ENCODE measurements at regions not wholly inside any gene's neighbourhood (a gene's known extent, or its start where the extent isn't known, plus 50 kb on each side); places are given as distances from the start of the nearest gene placed in this dataset.

- CTCF ChIA-PET: no interaction called here
- DNase-seq: no peak
- POLR2A ChIA-PET: no interaction called here
- Histone ChIP-seq H3K9me3 (ENCODE audit: control extremely low read depth in 1 of 5, control insufficient read depth in 4 of 5, insufficient read depth in 2 of 5, low read depth in 1 of 5, low read length in 4 of 5) (no peaks in the 10 kb centered on the region), H3K4me1 (ENCODE audit: control extremely low read depth in 1 of 4, control insufficient read depth in 4 of 4, insufficient read depth in 4 of 4, low read length in 3 of 4) (no peaks in the 10 kb centered on the region), H3K27me3 (replicated peaks in 2 of 5; ENCODE audit: control insufficient read depth in 4 of 5, insufficient read depth in 5 of 5, low read length in 4 of 5) (no peaks in the 10 kb centered on the region), H3K4me3 (ENCODE audit: control insufficient read depth in 1 of 7, extremely low read depth in 1 of 7, insufficient read depth in 4 of 7, low read depth in 2 of 7, low read length in 6 of 7) (no peak overlapping the region), H3K36me3 (ENCODE audit: control insufficient read depth in 4 of 4, insufficient read depth in 4 of 4, low read length in 3 of 4) (no peaks in the 10 kb centered on the region), H3K27ac (ENCODE audit: insufficient read depth in 1 of 2, low read depth in 1 of 2, low read length in 2 of 2, poor library complexity in 1 of 2, severe bottlenecking in 2 of 2) (no peak overlapping the region)
- WGBS (ENCODE audit: insufficient coverage): 53% methylated on average over 2 of the region's 4 CpGs
Measured at GRCh38 chr4:34534916-34535315, 1709.4 kb downstream of the ARAP2 start.

GRCh38 chr4:34566091-34566490 lies 1678.2 kb downstream of the ARAP2 start:
- Histone ChIP-seq H3K27me3 (replicated peaks in 2 of 5; ENCODE audit: control insufficient read depth in 4 of 5, insufficient read depth in 5 of 5, low read length in 4 of 5) (no peaks in the 10 kb centered on the region), H3K4me3 (ENCODE audit: control insufficient read depth in 1 of 7, extremely low read depth in 1 of 7, insufficient read depth in 4 of 7, low read depth in 2 of 7, low read length in 6 of 7) (no peak overlapping the region), H3K36me3 (ENCODE audit: control insufficient read depth in 4 of 4, insufficient read depth in 4 of 4, low read length in 3 of 4) (no peaks in the 10 kb centered on the region), H3K27ac (ENCODE audit: insufficient read depth in 1 of 2, low read depth in 1 of 2, low read length in 2 of 2, poor library complexity in 1 of 2, severe bottlenecking in 2 of 2) (no peak overlapping the region), H3K4me1 (ENCODE audit: control extremely low read depth in 1 of 4, control insufficient read depth in 4 of 4, insufficient read depth in 4 of 4, low read length in 3 of 4) (no peaks in the 10 kb centered on the region), H3K9me3 (ENCODE audit: control extremely low read depth in 1 of 5, control insufficient read depth in 4 of 5, insufficient read depth in 2 of 5, low read depth in 1 of 5, low read length in 4 of 5) (no peaks in the 10 kb centered on the region)
- CTCF ChIA-PET: no interaction called here
- WGBS (ENCODE audit: insufficient coverage): 86% methylated on average over 2 of the region's 2 CpGs
- POLR2A ChIA-PET: no interaction called here
- no peak for DNase-seq

GRCh38 chr4:34572026-34572425 lies 1672.3 kb downstream of the ARAP2 start:
- H3K27ac ChIP-seq (ENCODE audit: insufficient read depth in 1 of 2, low read depth in 1 of 2, low read length in 2 of 2, poor library complexity in 1 of 2, severe bottlenecking in 2 of 2): no peak overlapping the region
- no peak overlapping the region for H3K4me3 ChIP-seq (ENCODE audit: control insufficient read depth in 1 of 7, extremely low read depth in 1 of 7, insufficient read depth in 4 of 7, low read depth in 2 of 7, low read length in 6 of 7)
- H3K27me3 ChIP-seq (replicated peaks in 2 of 5; ENCODE audit: control insufficient read depth in 4 of 5, insufficient read depth in 5 of 5, low read length in 4 of 5): no peaks in the 10 kb centered on the region
- ChIA-PET POLR2A (no interaction called here), CTCF (interaction anchor here (0.5 kb wide), 1 partner anchor 442 kb away, joined by 3 read pairs; no protein-coding TSS in a partner anchor)
- 80% methylated on average over 1 of the region's 3 CpGs for WGBS (ENCODE audit: insufficient coverage)
- DNase-seq: no peak
- no peaks in the 10 kb centered on the region for H3K9me3 ChIP-seq (ENCODE audit: control extremely low read depth in 1 of 5, control insufficient read depth in 4 of 5, insufficient read depth in 2 of 5, low read depth in 1 of 5, low read length in 4 of 5)
- no peaks in the 10 kb centered on the region for H3K36me3 ChIP-seq (ENCODE audit: control insufficient read depth in 4 of 4, insufficient read depth in 4 of 4, low read length in 3 of 4)
- H3K4me1 ChIP-seq (ENCODE audit: control extremely low read depth in 1 of 4, control insufficient read depth in 4 of 4, insufficient read depth in 4 of 4, low read length in 3 of 4): no peaks in the 10 kb centered on the region

- H3K27me3 ChIP-seq (replicated peaks in 2 of 5; ENCODE audit: control insufficient read depth in 4 of 5, insufficient read depth in 5 of 5, low read length in 4 of 5): no peaks in the 10 kb centered on the region
- H3K4me3 ChIP-seq (ENCODE audit: control insufficient read depth in 1 of 7, extremely low read depth in 1 of 7, insufficient read depth in 4 of 7, low read depth in 2 of 7, low read length in 6 of 7): no peak overlapping the region
- H3K27ac ChIP-seq (ENCODE audit: insufficient read depth in 1 of 2, low read depth in 1 of 2, low read length in 2 of 2, poor library complexity in 1 of 2, severe bottlenecking in 2 of 2): no peak overlapping the region
- no peak for DNase-seq
- no peaks in the 10 kb centered on the region for H3K36me3 ChIP-seq (ENCODE audit: control insufficient read depth in 4 of 4, insufficient read depth in 4 of 4, low read length in 3 of 4)
- ChIA-PET CTCF (no interaction called here), POLR2A (no interaction called here)
- no peaks in the 10 kb centered on the region for H3K4me1 ChIP-seq (ENCODE audit: control extremely low read depth in 1 of 4, control insufficient read depth in 4 of 4, insufficient read depth in 4 of 4, low read length in 3 of 4)
- no peaks in the 10 kb centered on the region for H3K9me3 ChIP-seq (ENCODE audit: control extremely low read depth in 1 of 5, control insufficient read depth in 4 of 5, insufficient read depth in 2 of 5, low read depth in 1 of 5, low read length in 4 of 5)
- WGBS (ENCODE audit: insufficient coverage): 94% methylated on average over 3 of the region's 3 CpGs
Measured at GRCh38 chr4:34615315-34615714, 1629.0 kb downstream of the ARAP2 start.

- no CpG with 5 or more reads among the region's 6 CpGs for WGBS (ENCODE audit: insufficient coverage)
- ChIA-PET POLR2A (no interaction called here), CTCF (no interaction called here)
- H3K27me3 ChIP-seq (replicated peaks in 2 of 5; ENCODE audit: control insufficient read depth in 4 of 5, insufficient read depth in 5 of 5, low read length in 4 of 5): no peaks in the 10 kb centered on the region
- no peaks in the 10 kb centered on the region for H3K36me3 ChIP-seq (ENCODE audit: control insufficient read depth in 4 of 4, insufficient read depth in 4 of 4, low read length in 3 of 4)
- no peaks in the 10 kb centered on the region for H3K9me3 ChIP-seq (ENCODE audit: control extremely low read depth in 1 of 5, control insufficient read depth in 4 of 5, insufficient read depth in 2 of 5, low read depth in 1 of 5, low read length in 4 of 5)
- no peak for DNase-seq
- no peak overlapping the region for H3K4me3 ChIP-seq (ENCODE audit: control insufficient read depth in 1 of 7, extremely low read depth in 1 of 7, insufficient read depth in 4 of 7, low read depth in 2 of 7, low read length in 6 of 7)
- no peak overlapping the region for H3K27ac ChIP-seq (ENCODE audit: insufficient read depth in 1 of 2, low read depth in 1 of 2, low read length in 2 of 2, poor library complexity in 1 of 2, severe bottlenecking in 2 of 2)
- H3K4me1 ChIP-seq (ENCODE audit: control extremely low read depth in 1 of 4, control insufficient read depth in 4 of 4, insufficient read depth in 4 of 4, low read length in 3 of 4): no peaks in the 10 kb centered on the region
Measured at GRCh38 chr4:34619531-34620162, 1624.7 kb downstream of the ARAP2 start.

GRCh38 chr4:34628471-34628870 lies 1615.8 kb downstream of the ARAP2 start:
- H3K4me3 ChIP-seq (ENCODE audit: control insufficient read depth in 1 of 7, extremely low read depth in 1 of 7, insufficient read depth in 4 of 7, low read depth in 2 of 7, low read length in 6 of 7): no peak overlapping the region
- no peak overlapping the region for H3K27ac ChIP-seq (ENCODE audit: insufficient read depth in 1 of 2, low read depth in 1 of 2, low read length in 2 of 2, poor library complexity in 1 of 2, severe bottlenecking in 2 of 2)
- H3K36me3 ChIP-seq (ENCODE audit: control insufficient read depth in 4 of 4, insufficient read depth in 4 of 4, low read length in 3 of 4): no peaks in the 10 kb centered on the region
- ChIA-PET POLR2A (no interaction called here), CTCF (no interaction called here)
- peaks cover 0 to 1% (median 0%) of the 10 kb centered on the region in 5 experiments for H3K9me3 ChIP-seq (ENCODE audit: control extremely low read depth in 1 of 5, control insufficient read depth in 4 of 5, insufficient read depth in 2 of 5, low read depth in 1 of 5, low read length in 4 of 5)
- DNase-seq: no peak
- no CpG with 5 or more reads among the region's 2 CpGs for WGBS (ENCODE audit: insufficient coverage)
- no peaks in the 10 kb centered on the region for H3K4me1 ChIP-seq (ENCODE audit: control extremely low read depth in 1 of 4, control insufficient read depth in 4 of 4, insufficient read depth in 4 of 4, low read length in 3 of 4)
- no peaks in the 10 kb centered on the region for H3K27me3 ChIP-seq (replicated peaks in 2 of 5; ENCODE audit: control insufficient read depth in 4 of 5, insufficient read depth in 5 of 5, low read length in 4 of 5)

- Histone ChIP-seq H3K4me3 (ENCODE audit: control insufficient read depth in 1 of 7, extremely low read depth in 1 of 7, insufficient read depth in 4 of 7, low read depth in 2 of 7, low read length in 6 of 7) (no peak overlapping the region), H3K36me3 (ENCODE audit: control insufficient read depth in 4 of 4, insufficient read depth in 4 of 4, low read length in 3 of 4) (no peaks in the 10 kb centered on the region), H3K4me1 (ENCODE audit: control extremely low read depth in 1 of 4, control insufficient read depth in 4 of 4, insufficient read depth in 4 of 4, low read length in 3 of 4) (no peaks in the 10 kb centered on the region), H3K9me3 (ENCODE audit: control extremely low read depth in 1 of 5, control insufficient read depth in 4 of 5, insufficient read depth in 2 of 5, low read depth in 1 of 5, low read length in 4 of 5) (peaks cover 0 to 1% (median 0%) of the 10 kb centered on the region in 5 experiments), H3K27ac (ENCODE audit: insufficient read depth in 1 of 2, low read depth in 1 of 2, low read length in 2 of 2, poor library complexity in 1 of 2, severe bottlenecking in 2 of 2) (no peak overlapping the region), H3K27me3 (replicated peaks in 2 of 5; ENCODE audit: control insufficient read depth in 4 of 5, insufficient read depth in 5 of 5, low read length in 4 of 5) (no peaks in the 10 kb centered on the region)
- no peak for DNase-seq
- WGBS (ENCODE audit: insufficient coverage): no CpG with 5 or more reads among the region's 2 CpGs
- CTCF ChIA-PET: no interaction called here
- POLR2A ChIA-PET: no interaction called here
Measured at GRCh38 chr4:34629451-34629850, 1614.9 kb downstream of the ARAP2 start.

Data from common myeloid progenitor, CD34-positive (primary cell).